ENCODE measurements at regions not wholly inside any gene's neighbourhood (a gene's known extent, or its start where the extent isn't known, plus 50 kb on each side); places are given as distances from the start of the nearest gene placed in this dataset.

DNA sequence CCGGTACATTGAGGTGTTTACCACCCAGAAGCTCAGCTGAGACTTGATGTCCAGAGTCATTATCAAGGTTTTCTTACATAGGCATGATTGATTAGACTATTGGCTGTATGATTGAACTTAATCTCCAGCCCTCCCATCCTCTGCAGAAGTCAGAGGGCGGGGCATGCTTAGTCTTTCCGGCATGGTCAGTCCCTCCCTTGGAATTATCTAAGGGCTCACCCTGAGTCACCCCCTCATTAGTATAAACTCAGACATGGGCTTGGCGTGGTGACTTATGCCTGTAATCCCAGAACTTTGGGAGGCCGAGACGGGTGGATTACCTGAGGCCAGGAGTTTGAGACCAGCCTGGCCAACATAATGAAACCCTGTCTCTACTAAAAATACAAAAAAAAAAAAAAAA, 243.9 kb downstream of the VAPA start:
- H3K9me3 ChIP-seq, result no peaks in the 10 kb centered on the region
- no peak overlapping the region for H3K27ac ChIP-seq
- H3K4me1 ChIP-seq, result peaks cover 15% of the 10 kb centered on the region
- H3K36me3 ChIP-seq, result no peaks in the 10 kb centered on the region
- TF ChIP-seq POLR2AphosphoS5 (IDR thresholded peaks at IDR 0.05; ENCODE audit: insufficient read depth in 1 of 2, low read depth in 1 of 2) (no peak), POLR2A (IDR thresholded peaks at IDR 0.05) (no peak)
- TF ChIP-seq, protein P1, sequence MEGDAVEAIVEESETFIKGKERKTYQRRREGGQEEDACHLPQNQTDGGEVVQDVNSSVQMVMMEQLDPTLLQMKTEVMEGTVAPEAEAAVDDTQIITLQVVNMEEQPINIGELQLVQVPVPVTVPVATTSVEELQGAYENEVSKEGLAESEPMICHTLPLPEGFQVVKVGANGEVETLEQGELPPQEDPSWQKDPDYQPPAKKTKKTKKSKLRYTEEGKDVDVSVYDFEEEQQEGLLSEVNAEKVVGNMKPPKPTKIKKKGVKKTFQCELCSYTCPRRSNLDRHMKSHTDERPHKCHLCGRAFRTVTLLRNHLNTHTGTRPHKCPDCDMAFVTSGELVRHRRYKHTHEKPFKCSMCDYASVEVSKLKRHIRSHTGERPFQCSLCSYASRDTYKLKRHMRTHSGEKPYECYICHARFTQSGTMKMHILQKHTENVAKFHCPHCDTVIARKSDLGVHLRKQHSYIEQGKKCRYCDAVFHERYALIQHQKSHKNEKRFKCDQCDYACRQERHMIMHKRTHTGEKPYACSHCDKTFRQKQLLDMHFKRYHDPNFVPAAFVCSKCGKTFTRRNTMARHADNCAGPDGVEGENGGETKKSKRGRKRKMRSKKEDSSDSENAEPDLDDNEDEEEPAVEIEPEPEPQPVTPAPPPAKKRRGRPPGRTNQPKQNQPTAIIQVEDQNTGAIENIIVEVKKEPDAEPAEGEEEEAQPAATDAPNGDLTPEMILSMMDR (IDR thresholded peaks at IDR 0.05), result no peak
- H3K27me3 ChIP-seq, result no peaks in the 10 kb centered on the region
- H3K4me3 ChIP-seq, result no peak overlapping the region
- no peak for DNase-seq (ENCODE audit: extremely low spot score in 2 of 2)
- intact Hi-C loops (cut with DNase I), result no loop called here

DNA sequence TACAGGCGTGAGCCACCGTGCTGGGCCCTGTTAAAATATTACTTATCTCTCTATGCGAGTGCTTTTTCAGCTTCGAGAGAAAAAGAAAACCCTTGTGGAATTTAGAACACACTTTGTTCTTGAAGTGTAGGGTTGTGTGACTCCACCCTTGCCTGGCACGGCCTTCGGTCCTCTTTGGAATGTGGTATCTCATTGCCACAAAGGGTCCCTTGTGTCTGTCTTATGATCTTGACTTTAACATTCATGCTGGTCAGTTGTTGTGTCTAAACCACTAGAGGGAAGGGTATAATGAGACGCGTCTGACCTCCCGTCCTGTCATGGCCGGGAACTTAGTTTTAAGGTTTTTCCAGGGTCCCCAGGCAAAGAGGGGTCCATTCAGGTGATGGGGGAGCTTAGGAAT, 246.4 kb downstream of the VAPA start:
- Histone ChIP-seq H3K36me3 (no peaks in the 10 kb centered on the region), H3K27me3 (no peaks in the 10 kb centered on the region), H3K9me3 (no peaks in the 10 kb centered on the region), H3K4me3 (no peak overlapping the region), H3K4me1 (no peaks in the 10 kb centered on the region), H3K27ac (no peak overlapping the region)
- TF ChIP-seq, protein P1 (IDR thresholded peaks at IDR 0.05), result no peak
- no peak for TF ChIP-seq POLR2AphosphoS5 (IDR thresholded peaks at IDR 0.05; ENCODE audit: insufficient read depth in 1 of 2, low read depth in 1 of 2)
- no peak for DNase-seq (ENCODE audit: extremely low spot score in 2 of 2)
- intact Hi-C loops (cut with DNase I), result no loop called here

DNA sequence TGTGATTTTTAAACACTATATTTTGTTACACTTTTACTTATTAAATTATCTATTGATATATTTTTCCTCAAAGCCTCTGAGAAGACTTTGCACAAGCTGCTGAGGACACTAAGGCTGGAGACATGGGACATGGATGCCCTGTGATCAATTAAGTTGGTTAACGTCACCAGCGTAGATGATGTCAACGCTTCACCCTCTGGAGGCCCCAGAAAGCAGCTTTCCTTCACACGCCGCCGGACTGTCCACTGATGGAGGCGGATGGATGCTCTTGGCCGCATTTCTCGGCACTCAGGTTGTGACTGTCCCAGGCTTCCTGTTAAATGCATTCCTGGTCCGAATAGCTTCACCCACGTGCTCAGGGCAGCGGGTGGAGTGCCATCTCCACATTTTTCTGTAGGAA, 247.5 kb downstream of the VAPA start:
- H3K9me3 ChIP-seq, result no peaks in the 10 kb centered on the region
- no peaks in the 10 kb centered on the region for H3K27me3 ChIP-seq
- H3K27ac ChIP-seq, result no peak overlapping the region
- no peak overlapping the region for H3K4me3 ChIP-seq
- no peak for DNase-seq (ENCODE audit: extremely low spot score in 2 of 2)
- H3K4me1 ChIP-seq, result no peaks in the 10 kb centered on the region
- intact Hi-C loops (cut with DNase I), result no loop called here
- TF ChIP-seq, protein P1 (IDR thresholded peaks at IDR 0.05), result no peak
- TF ChIP-seq POLR2AphosphoS5 (IDR thresholded peaks at IDR 0.05; ENCODE audit: insufficient read depth in 1 of 2, low read depth in 1 of 2), result no peak
- no peak for TF ChIP-seq POLR2A (IDR thresholded peaks at IDR 0.05)
- no peaks in the 10 kb centered on the region for H3K36me3 ChIP-seq

DNA sequence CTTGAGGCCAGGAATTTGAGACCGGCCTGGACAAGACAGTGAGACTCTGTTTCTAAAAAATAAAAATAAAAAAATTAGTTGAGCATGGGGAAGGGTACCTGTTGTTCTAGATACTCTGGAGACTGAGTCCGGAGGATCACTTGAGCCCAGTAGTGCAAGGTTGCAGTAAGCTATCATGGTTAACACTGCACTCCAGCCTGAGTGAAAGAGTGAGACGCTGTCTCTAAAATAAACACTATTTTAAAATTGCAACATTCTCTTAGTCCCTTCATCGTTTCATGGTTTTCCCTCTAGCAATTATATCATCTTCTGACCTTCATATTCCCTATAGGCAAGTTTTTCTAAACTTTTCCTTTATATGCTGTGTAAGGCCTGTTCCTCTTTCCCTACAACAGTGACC, 248.5 kb downstream of the VAPA start:
- no peak for DNase-seq (ENCODE audit: extremely low spot score in 2 of 2)
- Histone ChIP-seq H3K27me3 (no peaks in the 10 kb centered on the region), H3K4me1 (no peaks in the 10 kb centered on the region), H3K4me3 (no peak overlapping the region), H3K9me3 (no peaks in the 10 kb centered on the region), H3K36me3 (no peaks in the 10 kb centered on the region), H3K27ac (no peak overlapping the region)
- TF ChIP-seq, protein P1 (IDR thresholded peaks at IDR 0.05), result no peak
- TF ChIP-seq POLR2AphosphoS5 (IDR thresholded peaks at IDR 0.05; ENCODE audit: insufficient read depth in 1 of 2, low read depth in 1 of 2), result no peak
- intact Hi-C loops (cut with DNase I), result no loop called here

DNA sequence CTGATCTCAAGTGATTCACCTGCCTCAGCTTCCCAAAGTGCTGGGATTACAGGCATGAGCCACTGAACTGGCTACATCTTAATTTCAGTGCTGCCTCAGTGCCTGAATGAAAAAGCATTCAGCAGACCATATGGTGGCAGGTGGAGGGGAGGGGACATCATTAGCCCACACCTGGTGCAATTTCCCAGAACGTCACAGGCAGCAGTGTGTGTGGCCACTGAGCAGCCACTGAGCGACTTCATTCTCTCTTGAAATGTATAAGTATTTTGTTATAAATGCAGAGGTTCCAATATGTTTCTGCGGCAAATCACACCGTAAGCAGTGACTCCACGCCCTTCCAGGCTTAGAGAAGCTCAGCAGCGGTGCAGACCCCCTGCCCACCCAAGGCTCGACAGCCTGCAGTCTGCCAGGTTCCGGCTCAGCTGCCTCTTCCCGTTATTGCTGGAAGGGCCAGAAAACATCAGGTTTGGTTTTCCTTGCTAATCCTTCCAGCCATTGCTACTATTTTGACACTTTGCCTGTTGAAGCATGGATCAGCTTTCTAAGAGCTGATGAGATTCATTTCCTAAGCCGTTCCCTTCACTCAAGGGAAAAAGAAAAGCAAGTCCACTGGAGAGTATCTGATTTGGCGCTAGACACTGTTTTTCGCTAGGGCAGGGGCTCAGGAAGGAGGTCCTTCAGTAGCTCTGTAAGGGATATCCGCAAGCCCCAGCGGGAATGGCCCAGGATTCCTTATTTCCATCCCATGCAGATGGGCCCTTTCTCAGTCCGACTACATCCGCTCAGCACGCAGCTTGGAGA, 250.7 kb downstream of the VAPA start:
- no peak overlapping the region for H3K4me3 ChIP-seq
- H3K9me3 ChIP-seq, result no peaks in the 10 kb centered on the region
- intact Hi-C loops (cut with DNase I), result no loop called here
- no peak overlapping the region for H3K27ac ChIP-seq
- H3K27me3 ChIP-seq, result no peaks in the 10 kb centered on the region
- no peaks in the 10 kb centered on the region for H3K36me3 ChIP-seq
- TF ChIP-seq, protein P1 (IDR thresholded peaks at IDR 0.05), result no peak
- TF ChIP-seq POLR2AphosphoS5 (IDR thresholded peaks at IDR 0.05; ENCODE audit: insufficient read depth in 1 of 2, low read depth in 1 of 2) (no peak), POLR2A (IDR thresholded peaks at IDR 0.05) (no peak)
- no peak for DNase-seq (ENCODE audit: extremely low spot score in 2 of 2)
- H3K4me1 ChIP-seq, result no peaks in the 10 kb centered on the region
